ENCODE measurements at regions not wholly inside any gene's neighbourhood (a gene's known extent, or its start where the extent isn't known, plus 50 kb on each side); places are given as distances from the start of the nearest gene placed in this dataset.

- H3K4me3 Mint-ChIP-seq, result no peak overlapping the region
- H3K36me3 Mint-ChIP-seq, result peaks cover 4% of the 10 kb centered on the region
- H3K9me3 ChIP-seq (ENCODE audit: control insufficient read depth in 2 of 2, low read length in 2 of 2), result no peaks in the 10 kb centered on the region
- H3K27ac Mint-ChIP-seq, result no peak overlapping the region
- H3K27me3 ChIP-seq (ENCODE audit: control insufficient read depth, insufficient read depth, low read length), result no peaks in the 10 kb centered on the region
- H3K4me1 Mint-ChIP-seq, result peaks cover 0 to 4% (median 3%) of the 10 kb centered on the region in 4 donors
- no peak for DNase-seq
- H3K9me3 Mint-ChIP-seq, result peaks cover 0 to 2% (median 0%) of the 10 kb centered on the region in 7 donors
- no peak for ATAC-seq (ENCODE audit: low read depth in 2 of 2)
- H3K36me3 ChIP-seq (ENCODE audit: control insufficient read depth, insufficient read depth, low read length), result no peaks in the 10 kb centered on the region
- H3K27me3 Mint-ChIP-seq, result no peaks in the 10 kb centered on the region
- no peak overlapping the region for H3K4me3 ChIP-seq (ENCODE audit: low read depth, low read length)
- H3K4me1 ChIP-seq (ENCODE audit: control insufficient read depth, insufficient read depth, low read length, poor library complexity, severe bottlenecking), result no peaks in the 10 kb centered on the region
- no peak overlapping the region for H3K27ac ChIP-seq (ENCODE audit: insufficient read depth, low read length, poor library complexity, severe bottlenecking)
Measured at GRCh38 chrX:42465821-42466220, 312.1 kb downstream of the PPP1R2C start.

DNA sequence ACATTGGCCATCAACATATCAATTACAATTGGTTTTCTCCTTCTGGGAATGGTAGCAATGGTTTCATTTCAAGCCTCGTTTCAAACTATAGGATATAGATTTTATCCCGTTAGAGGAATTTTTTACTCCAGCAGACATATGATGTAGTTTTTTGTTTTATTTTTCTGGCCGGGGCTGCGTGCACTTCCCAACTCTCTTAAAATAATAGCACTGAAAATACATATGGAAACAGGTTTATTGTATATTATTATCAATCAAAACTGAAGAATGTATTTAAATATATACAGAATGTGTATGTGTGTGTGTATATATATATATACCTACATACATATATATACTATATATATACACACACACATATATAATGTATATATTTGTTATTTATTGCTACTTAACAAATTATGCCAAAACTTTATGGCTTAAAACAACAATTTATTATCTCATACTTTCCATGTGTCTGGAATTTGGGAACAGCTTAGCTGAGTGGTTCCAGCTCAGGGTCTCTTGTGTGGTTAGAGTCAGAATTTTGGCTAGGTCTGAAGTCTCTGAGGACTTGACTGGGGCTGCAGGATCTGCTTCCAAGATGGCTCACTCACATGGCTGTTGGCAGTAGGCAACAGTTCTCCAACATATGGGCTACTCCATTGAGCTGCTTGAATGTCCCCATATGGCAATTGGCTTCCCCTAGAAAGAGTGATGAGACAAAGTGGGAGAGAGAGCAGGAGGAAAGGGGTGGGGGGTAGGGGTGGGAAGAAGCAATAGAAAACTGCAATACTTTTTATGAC is 314.1 kb downstream of the PPP1R2C start:
- Mint-ChIP-seq H3K4me1 (peaks cover 0 to 4% (median 3%) of the 10 kb centered on the region in 4 donors), H3K36me3 (peaks cover 4% of the 10 kb centered on the region), H3K27me3 (no peaks in the 10 kb centered on the region), H3K9me3 (peaks cover 0 to 2% (median 0%) of the 10 kb centered on the region in 7 donors), H3K4me3 (no peak overlapping the region), H3K27ac (peak overlapping the region in 1 of 3 donors; percentile 31)
- Histone ChIP-seq H3K4me1 (ENCODE audit: control insufficient read depth, insufficient read depth, low read length, poor library complexity, severe bottlenecking) (no peaks in the 10 kb centered on the region), H3K27me3 (ENCODE audit: control insufficient read depth, insufficient read depth, low read length) (no peaks in the 10 kb centered on the region), H3K27ac (ENCODE audit: insufficient read depth, low read length, poor library complexity, severe bottlenecking) (no peak overlapping the region), H3K9me3 (ENCODE audit: control insufficient read depth in 2 of 2, low read length in 2 of 2) (no peaks in the 10 kb centered on the region), H3K4me3 (ENCODE audit: low read depth, low read length) (no peak overlapping the region), H3K36me3 (ENCODE audit: control insufficient read depth, insufficient read depth, low read length) (no peaks in the 10 kb centered on the region)
- ATAC-seq (ENCODE audit: low read depth in 2 of 2) (no peak), DNase-seq (no peak)

DNA sequence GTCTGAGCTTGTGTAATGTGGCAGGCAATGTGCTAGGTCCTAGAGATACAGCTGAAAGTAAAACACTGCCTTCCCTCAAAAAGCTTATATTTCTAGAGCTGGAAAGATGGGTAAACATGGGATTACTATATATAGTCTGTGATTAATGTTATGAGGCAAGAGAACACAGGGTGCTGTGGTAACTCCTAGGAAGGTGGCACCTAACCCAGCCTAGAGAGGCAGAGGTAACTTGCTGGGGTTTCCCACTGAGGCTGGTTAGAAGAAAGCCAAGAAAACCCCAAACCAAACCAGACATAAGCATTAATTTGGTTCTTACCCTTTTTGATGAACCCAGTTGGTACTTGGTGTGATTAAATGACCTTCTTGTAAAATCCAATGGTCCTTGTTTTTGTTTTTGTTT is 315.0 kb downstream of the PPP1R2C start:
- no peaks in the 10 kb centered on the region for H3K9me3 ChIP-seq (ENCODE audit: control insufficient read depth in 2 of 2, low read length in 2 of 2)

GRCh38 chrX:42460706-42461105 is 317.3 kb downstream of the PPP1R2C start:
- peaks cover 4% of the 10 kb centered on the region for H3K36me3 Mint-ChIP-seq
- no peaks in the 10 kb centered on the region for H3K36me3 ChIP-seq (ENCODE audit: control insufficient read depth, insufficient read depth, low read length)
- H3K4me3 ChIP-seq (ENCODE audit: low read depth, low read length), result no peak overlapping the region
- H3K4me3 Mint-ChIP-seq, result no peak overlapping the region
- no peaks in the 10 kb centered on the region for H3K9me3 ChIP-seq (ENCODE audit: control insufficient read depth in 2 of 2, low read length in 2 of 2)
- H3K4me1 ChIP-seq (ENCODE audit: control insufficient read depth, insufficient read depth, low read length, poor library complexity, severe bottlenecking), result no peaks in the 10 kb centered on the region
- H3K27ac Mint-ChIP-seq, result no peak overlapping the region
- no peak for DNase-seq
- H3K27me3 ChIP-seq (ENCODE audit: control insufficient read depth, insufficient read depth, low read length), result no peaks in the 10 kb centered on the region
- no peak for ATAC-seq (ENCODE audit: low read depth in 2 of 2)
- H3K27ac ChIP-seq (ENCODE audit: insufficient read depth, low read length, poor library complexity, severe bottlenecking), result no peak overlapping the region
- peaks cover 0 to 7% (median 0%) of the 10 kb centered on the region in 4 donors for H3K4me1 Mint-ChIP-seq
- H3K27me3 Mint-ChIP-seq, result no peaks in the 10 kb centered on the region
- H3K9me3 Mint-ChIP-seq, result peaks cover 0 to 2% (median 0%) of the 10 kb centered on the region in 7 donors

More for the DNA sequence above, 315.0 kb downstream of the PPP1R2C start:
- H3K36me3 Mint-ChIP-seq, result peaks cover 4% of the 10 kb centered on the region
- H3K4me3 ChIP-seq (ENCODE audit: low read depth, low read length), result no peak overlapping the region
- no peak overlapping the region for H3K27ac Mint-ChIP-seq
- DNase-seq (no peak), ATAC-seq (ENCODE audit: low read depth in 2 of 2) (no peak)
- H3K27me3 ChIP-seq (ENCODE audit: control insufficient read depth, insufficient read depth, low read length), result no peaks in the 10 kb centered on the region
- no peaks in the 10 kb centered on the region for H3K4me1 ChIP-seq (ENCODE audit: control insufficient read depth, insufficient read depth, low read length, poor library complexity, severe bottlenecking)
- H3K27ac ChIP-seq (ENCODE audit: insufficient read depth, low read length, poor library complexity, severe bottlenecking), result no peak overlapping the region
- peaks cover 0 to 2% (median 0%) of the 10 kb centered on the region in 7 donors for H3K9me3 Mint-ChIP-seq
- H3K4me3 Mint-ChIP-seq, result no peak overlapping the region
- no peaks in the 10 kb centered on the region for H3K36me3 ChIP-seq (ENCODE audit: control insufficient read depth, insufficient read depth, low read length)
- no peaks in the 10 kb centered on the region for H3K27me3 Mint-ChIP-seq
- H3K4me1 Mint-ChIP-seq, result peaks cover 0 to 4% (median 3%) of the 10 kb centered on the region in 4 donors

DNA sequence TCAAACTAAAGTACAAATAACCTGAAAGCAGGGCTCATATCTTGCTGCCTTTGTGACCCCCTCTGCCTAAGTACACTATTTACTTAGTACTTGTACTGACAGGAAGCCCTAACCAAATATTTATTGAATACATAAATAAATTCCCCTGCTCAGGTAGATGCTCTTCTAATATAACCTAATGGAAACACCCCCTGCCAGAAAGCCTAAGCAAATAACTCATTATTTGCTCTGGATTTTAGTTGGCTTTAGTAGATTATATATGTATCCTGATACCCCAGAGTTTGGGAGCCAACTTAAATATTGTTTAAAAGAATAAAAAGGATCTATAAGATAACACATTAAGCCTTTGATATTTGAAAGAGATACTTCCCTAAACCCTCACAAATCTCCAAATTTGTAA is 318.2 kb downstream of the PPP1R2C start:
- H3K9me3 Mint-ChIP-seq, result peaks cover 0 to 2% (median 0%) of the 10 kb centered on the region in 7 donors
- Histone ChIP-seq H3K36me3 (ENCODE audit: control insufficient read depth, insufficient read depth, low read length) (no peaks in the 10 kb centered on the region), H3K27me3 (ENCODE audit: control insufficient read depth, insufficient read depth, low read length) (no peaks in the 10 kb centered on the region), H3K27ac (ENCODE audit: insufficient read depth, low read length, poor library complexity, severe bottlenecking) (no peak overlapping the region), H3K4me3 (ENCODE audit: low read depth, low read length) (no peak overlapping the region), H3K9me3 (ENCODE audit: control insufficient read depth in 2 of 2, low read length in 2 of 2) (no peaks in the 10 kb centered on the region), H3K4me1 (ENCODE audit: control insufficient read depth, insufficient read depth, low read length, poor library complexity, severe bottlenecking) (no peaks in the 10 kb centered on the region)
- ATAC-seq (ENCODE audit: low read depth in 2 of 2) (no peak), DNase-seq (no peak)
- H3K36me3 Mint-ChIP-seq, result no peaks in the 10 kb centered on the region
- H3K4me3 Mint-ChIP-seq, result no peak overlapping the region
- H3K27me3 Mint-ChIP-seq, result no peaks in the 10 kb centered on the region
- peaks cover 0 to 7% (median 0%) of the 10 kb centered on the region in 4 donors for H3K4me1 Mint-ChIP-seq
- no peak overlapping the region for H3K27ac Mint-ChIP-seq

- Mint-ChIP-seq H3K27me3 (no peaks in the 10 kb centered on the region), H3K4me1 (peaks cover 0 to 4% (median 4%) of the 10 kb centered on the region in 4 donors), H3K9me3 (peaks cover 0 to 5% (median 0%) of the 10 kb centered on the region in 7 donors), H3K4me3 (no peak overlapping the region), H3K27ac (no peak overlapping the region), H3K36me3 (no peaks in the 10 kb centered on the region)
- no peak overlapping the region for H3K27ac ChIP-seq (ENCODE audit: insufficient read depth, low read length, poor library complexity, severe bottlenecking)
- no peaks in the 10 kb centered on the region for H3K36me3 ChIP-seq (ENCODE audit: control insufficient read depth, insufficient read depth, low read length)
- H3K27me3 ChIP-seq (ENCODE audit: control insufficient read depth, insufficient read depth, low read length), result no peaks in the 10 kb centered on the region
- no peaks in the 10 kb centered on the region for H3K9me3 ChIP-seq (ENCODE audit: control insufficient read depth in 2 of 2, low read length in 2 of 2)
- no peak overlapping the region for H3K4me3 ChIP-seq (ENCODE audit: low read depth, low read length)
- H3K4me1 ChIP-seq (ENCODE audit: control insufficient read depth, insufficient read depth, low read length, poor library complexity, severe bottlenecking), result no peaks in the 10 kb centered on the region
- ATAC-seq (ENCODE audit: low read depth in 2 of 2) (no peak), DNase-seq (no peak)
Measured at GRCh38 chrX:42456176-42456700, 321.7 kb downstream of the PPP1R2C start.

- no peak for DNase-seq
- Mint-ChIP-seq H3K4me3 (no peak overlapping the region), H3K9me3 (peaks cover 0 to 17% (median 2%) of the 10 kb centered on the region in 7 donors), H3K27ac (no peak overlapping the region), H3K27me3 (no peaks in the 10 kb centered on the region), H3K4me1 (peaks cover 0 to 4% (median 2%) of the 10 kb centered on the region in 4 donors), H3K36me3 (no peaks in the 10 kb centered on the region)
- Histone ChIP-seq H3K27ac (ENCODE audit: insufficient read depth, low read length, poor library complexity, severe bottlenecking) (no peak overlapping the region), H3K36me3 (ENCODE audit: control insufficient read depth, insufficient read depth, low read length) (no peaks in the 10 kb centered on the region), H3K27me3 (ENCODE audit: control insufficient read depth, insufficient read depth, low read length) (no peaks in the 10 kb centered on the region), H3K4me3 (ENCODE audit: low read depth, low read length) (no peak overlapping the region), H3K4me1 (ENCODE audit: control insufficient read depth, insufficient read depth, low read length, poor library complexity, severe bottlenecking) (no peaks in the 10 kb centered on the region), H3K9me3 (ENCODE audit: control insufficient read depth in 2 of 2, low read length in 2 of 2) (no peaks in the 10 kb centered on the region)
- ATAC-seq (ENCODE audit: low read depth in 2 of 2), result no peak
Measured at GRCh38 chrX:42450228-42450627, 327.7 kb downstream of the PPP1R2C start.

DNA sequence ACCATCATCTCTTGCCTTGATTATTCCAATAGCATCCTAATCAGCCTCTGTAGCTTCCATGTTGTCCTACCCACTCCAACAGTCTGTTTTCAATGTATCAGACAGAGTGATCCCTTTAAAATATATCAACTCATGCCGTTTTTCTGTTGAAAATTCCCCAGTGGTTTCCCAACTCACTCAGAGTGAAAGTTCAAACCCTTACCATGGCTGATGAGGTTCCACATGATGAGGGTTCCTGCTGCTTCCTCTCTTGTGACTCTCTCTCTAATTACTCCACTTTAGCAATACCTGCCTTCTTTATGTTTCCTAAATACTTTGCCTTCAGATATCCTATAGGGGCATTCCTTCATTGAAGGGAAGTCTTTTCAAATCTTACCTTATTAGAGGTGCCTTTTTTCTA is 334.7 kb downstream of the PPP1R2C start:
- Mint-ChIP-seq H3K27ac (no peak overlapping the region), H3K4me3 (no peak overlapping the region), H3K36me3 (no peaks in the 10 kb centered on the region), H3K9me3 (peaks cover 0 to 13% (median 7%) of the 10 kb centered on the region in 7 donors), H3K27me3 (no peaks in the 10 kb centered on the region), H3K4me1 (peaks cover 0 to 1% (median 0%) of the 10 kb centered on the region in 4 donors)
- H3K4me3 ChIP-seq (ENCODE audit: low read depth, low read length), result no peak overlapping the region
- ATAC-seq (ENCODE audit: low read depth in 2 of 2), result no peak
- H3K27ac ChIP-seq (ENCODE audit: insufficient read depth, low read length, poor library complexity, severe bottlenecking), result no peak overlapping the region
- no peaks in the 10 kb centered on the region for H3K36me3 ChIP-seq (ENCODE audit: control insufficient read depth, insufficient read depth, low read length)
- no peaks in the 10 kb centered on the region for H3K4me1 ChIP-seq (ENCODE audit: control insufficient read depth, insufficient read depth, low read length, poor library complexity, severe bottlenecking)
- peaks cover 0 to 3% of the 10 kb centered on the region in 2 experiments for H3K9me3 ChIP-seq (ENCODE audit: control insufficient read depth in 2 of 2, low read length in 2 of 2)
- no peaks in the 10 kb centered on the region for H3K27me3 ChIP-seq (ENCODE audit: control insufficient read depth, insufficient read depth, low read length)
- no peak for DNase-seq

Data from CD4-positive, CD25-positive, alpha-beta regulatory T cell (primary cell).